HG03520 (cell line): ENCODE measurements at regions not wholly inside any gene's neighbourhood (a gene's known extent, or its start where the extent isn't known, plus 50 kb on each side); places are given as distances from the start of the nearest gene placed in this dataset.
"Not testable (repeated sequence)": the region's sequence is repeated elsewhere in the genome, so short reads cannot be mapped to it uniquely, and the experiment has no call there.

Source experiments
- ATAC-seq: cut with Tn5 transposase; IDR thresholded peaks from one replicate; pipeline ENCODE4 v1.9.1; 2021; ENCODE audit warnings: mild to moderate bottlenecking, moderate library complexity; ENCODE audit not compliant: unreplicated experiment

- ATAC-seq, result no peak
Observed at GRCh38 chr1:148386617-148387016, 96.5 kb downstream of the PPIAL4G start.

DNA sequence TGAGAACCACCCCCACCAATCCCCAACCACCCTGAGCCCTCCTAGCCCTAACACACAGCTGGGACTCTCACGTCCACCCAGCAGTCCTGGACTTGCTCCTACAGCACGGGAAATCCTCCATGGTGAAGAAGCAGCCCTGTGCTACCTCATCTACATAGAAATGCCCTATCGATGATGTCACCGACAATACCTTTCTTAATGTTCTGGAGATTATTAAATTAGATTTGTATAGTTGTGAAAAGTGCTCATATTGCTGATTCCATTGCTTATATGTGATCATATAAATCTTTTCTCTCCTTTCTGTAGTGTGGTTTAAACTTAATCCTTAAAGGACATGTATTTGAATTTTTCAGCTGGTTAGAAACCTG lies 97.1 kb downstream of the PPIAL4G start:
- not testable (repeated sequence) for ATAC-seq

GRCh38 chr1:148385371-148386030 lies 97.6 kb downstream of the PPIAL4G start:
- ATAC-seq, result no peak

DNA sequence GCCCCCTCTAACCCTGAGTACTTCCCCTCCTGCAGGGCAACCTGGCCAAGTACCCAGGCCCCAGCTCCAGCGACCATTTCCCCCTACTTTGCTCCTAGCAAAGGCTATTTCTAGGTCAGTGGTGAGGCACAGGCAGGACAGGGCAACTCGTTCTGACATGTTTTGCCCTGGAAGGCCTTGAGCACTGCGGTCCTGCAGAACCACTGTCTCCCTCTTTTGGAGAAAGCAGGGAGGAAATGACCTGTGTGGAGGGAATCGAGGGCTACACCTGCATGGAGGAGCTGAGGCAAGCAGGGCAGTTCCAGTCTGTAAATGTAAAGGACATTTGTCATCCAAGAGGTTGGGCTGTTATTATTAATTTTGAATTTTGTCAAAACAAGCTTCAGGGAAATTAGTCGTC lies 99.1 kb downstream of the PPIAL4G start:
- no peak for ATAC-seq

- ATAC-seq, result no peak
Observed at GRCh38 chr1:148379697-148380096, 103.4 kb downstream of the PPIAL4G start.

GRCh38 chr1:148379170-148379500 lies 104.0 kb downstream of the PPIAL4G start:
- ATAC-seq, result no peak

- ATAC-seq, result not testable (repeated sequence)
Observed at GRCh38 chr1:148377992-148378391, 105.1 kb downstream of the PPIAL4G start.

DNA sequence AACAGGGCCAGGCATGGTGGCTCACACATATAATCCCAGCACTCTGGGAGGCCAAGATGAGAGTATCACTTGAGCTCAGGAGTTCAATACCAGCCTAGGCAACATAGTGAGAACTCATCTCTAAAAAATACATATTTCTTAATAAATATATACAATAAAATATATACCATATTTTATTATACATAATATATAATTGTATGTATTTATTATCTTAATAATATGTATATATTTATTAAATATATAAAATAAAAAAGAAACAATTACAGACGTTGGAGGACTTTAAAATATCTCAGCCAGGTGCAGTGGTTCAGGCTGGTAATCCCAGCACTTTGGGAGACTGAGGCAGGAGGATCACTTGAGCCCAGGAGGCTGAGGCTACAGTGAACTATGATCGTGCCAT lies 106.1 kb downstream of the PPIAL4G start:
- not testable (repeated sequence) for ATAC-seq

DNA sequence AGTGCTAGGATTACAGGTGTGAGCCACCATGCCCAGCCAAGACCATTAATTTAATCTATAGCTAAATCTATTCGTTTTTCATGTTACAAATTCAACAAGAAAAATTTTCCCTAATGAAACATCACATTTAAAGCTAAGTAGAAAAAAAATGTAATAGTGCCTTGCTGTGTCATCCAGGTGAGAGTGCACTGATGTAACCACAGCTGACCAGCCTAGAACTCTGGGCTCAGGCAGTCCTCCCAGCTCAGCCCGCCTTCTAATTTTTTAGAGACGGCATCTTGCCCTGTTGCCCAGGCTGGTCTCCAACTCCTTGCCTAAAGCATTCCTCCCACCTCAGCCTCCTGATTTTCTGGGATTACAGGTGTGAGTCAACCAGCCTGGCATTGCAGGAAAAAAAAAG lies 109.0 kb downstream of the PPIAL4G start:
- ATAC-seq, result no peak

DNA sequence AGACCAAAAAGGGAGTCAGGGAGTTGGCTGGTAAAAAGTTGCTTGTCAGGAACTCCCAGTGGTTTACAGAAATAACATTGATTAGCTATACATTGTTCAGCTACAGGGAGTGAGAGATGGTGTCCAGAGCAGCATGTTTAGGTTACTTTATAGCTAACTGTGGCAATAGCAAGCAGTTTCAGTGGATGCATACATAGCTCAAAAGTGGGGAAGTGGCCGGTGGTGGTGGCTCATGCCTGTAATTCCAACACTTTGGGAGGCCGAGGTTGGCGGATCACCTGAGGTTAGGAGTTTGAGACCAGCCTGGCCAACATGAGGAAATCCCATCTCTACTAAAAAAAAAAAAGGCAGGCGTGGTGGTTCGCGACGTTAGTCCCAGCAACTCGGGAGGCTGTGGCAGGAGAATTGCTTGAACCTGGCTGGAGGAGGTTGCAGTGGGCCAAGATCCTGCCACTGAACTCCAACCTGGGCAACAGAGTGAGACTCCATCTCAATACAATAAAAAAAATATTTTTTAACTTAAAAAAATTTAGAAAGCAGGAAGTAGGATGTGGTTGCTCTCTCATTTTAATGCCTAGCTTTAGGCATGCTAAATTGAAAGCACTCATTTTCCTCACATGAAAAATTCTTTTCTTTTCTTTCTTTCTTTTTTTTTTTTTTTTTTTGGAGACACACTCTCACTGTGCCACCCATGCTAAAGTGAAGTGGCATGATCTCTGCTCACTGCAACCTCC lies 109.7 kb downstream of the PPIAL4G start:
- ATAC-seq, result no peak

GRCh38 chr1:148372731-148373130 lies 110.4 kb downstream of the PPIAL4G start:
- ATAC-seq, result no peak

DNA sequence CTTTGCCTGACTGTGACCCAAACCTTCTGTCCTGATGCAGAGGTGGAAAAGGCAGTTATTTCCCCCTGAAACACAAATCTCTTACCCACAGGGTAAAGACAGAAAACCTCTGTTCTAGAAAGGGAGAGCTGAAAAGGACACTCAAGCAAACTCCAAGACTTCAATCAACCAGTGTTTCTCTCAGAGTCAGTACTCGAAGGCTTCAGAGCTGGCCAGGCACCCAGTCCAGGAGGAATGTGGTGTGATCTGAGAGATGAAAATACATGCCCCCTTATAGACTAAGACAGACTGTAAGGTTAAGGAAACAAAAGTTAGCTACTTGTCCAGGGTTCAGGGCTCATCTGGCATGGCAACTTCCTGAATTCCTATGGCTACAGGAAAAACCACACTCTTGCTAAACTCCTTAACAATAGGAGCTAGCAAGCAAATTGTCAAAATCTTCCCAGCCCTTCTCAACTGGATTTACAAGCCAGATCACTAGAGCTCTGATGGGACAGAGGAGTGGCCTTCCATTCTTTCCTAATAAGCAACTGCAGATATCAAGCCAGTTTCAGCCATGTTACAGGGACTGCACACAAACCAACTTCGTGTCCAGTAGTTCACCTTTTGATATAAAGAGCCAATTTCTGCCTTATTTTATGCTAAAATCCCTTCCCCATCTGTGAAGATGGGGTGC lies 110.9 kb downstream of the PPIAL4G start:
- not testable (repeated sequence) for ATAC-seq

DNA sequence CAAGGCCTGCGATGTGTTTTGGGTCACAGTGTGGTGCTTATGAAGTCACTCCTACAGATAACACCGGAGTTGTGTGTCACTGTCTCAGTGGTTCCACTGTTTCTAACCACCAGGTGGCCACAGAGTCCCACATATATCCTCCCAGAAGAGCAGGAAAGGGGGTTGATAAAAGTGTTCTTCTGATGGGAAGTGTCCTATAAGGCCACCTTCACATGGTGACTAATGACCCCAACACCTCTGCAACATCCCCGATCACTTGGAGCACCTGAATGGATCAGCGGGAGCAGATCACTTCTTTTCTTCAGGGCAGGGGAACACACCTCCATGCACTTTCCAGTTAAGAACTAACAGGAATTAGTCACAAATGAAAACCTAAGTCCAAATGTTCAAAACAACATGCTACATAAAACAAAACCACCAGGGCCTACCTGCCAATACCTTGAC lies 111.5 kb downstream of the PPIAL4G start:
- ATAC-seq, result not testable (repeated sequence)

DNA sequence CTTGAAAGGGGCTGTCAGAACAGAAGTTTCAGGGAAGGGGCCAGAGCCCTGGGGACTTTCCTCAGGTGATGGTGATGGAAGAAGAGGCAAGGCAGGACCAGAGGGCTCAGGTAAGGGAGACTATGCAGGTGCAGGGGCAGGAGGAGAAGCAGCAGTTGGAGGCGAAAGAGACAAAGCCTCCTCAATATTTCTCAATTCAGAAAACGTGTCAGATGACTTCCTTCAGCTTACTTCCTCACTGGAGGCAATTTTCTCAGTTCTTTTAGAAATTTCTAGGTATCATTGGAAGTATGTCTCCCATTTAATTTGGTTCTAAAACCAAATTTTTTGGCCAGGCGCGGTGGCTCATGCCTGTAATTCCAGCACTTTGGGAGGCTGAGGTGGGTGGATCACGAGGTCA lies 112.4 kb downstream of the PPIAL4G start:
- not testable (repeated sequence) for ATAC-seq

- no peak for ATAC-seq
Observed at GRCh38 chr1:148367596-148367995, 115.5 kb downstream of the PPIAL4G start.

DNA sequence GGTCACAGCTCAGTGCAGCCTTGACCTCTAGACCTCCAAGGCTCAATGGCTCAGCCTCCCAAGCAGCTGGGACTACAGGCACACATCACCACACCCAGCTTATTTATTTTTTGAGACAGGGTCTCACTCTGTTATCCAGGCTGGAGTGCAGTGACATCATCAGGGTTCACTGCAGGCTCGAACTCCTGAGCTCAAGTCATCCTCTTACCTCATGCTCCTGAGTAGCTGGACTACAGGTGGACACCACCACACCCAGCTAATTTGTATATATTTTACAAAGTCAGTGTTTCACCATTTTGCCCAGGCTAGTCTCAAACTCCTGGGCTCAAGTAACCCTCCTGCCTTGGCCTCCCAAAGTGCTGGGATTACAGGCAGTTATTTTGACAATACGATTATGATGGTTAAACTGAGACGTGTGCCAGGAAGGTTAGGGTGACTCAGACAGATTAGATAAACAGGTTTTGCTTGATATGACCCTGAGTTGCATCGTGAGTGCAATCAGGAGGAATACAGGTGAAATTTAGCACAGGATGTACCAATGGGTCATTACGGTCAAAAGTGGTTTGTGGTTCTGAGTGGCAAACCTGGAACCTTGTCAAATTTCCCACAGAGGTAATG lies 116.9 kb downstream of the PPIAL4G start:
- ATAC-seq, result not testable (repeated sequence)

DNA sequence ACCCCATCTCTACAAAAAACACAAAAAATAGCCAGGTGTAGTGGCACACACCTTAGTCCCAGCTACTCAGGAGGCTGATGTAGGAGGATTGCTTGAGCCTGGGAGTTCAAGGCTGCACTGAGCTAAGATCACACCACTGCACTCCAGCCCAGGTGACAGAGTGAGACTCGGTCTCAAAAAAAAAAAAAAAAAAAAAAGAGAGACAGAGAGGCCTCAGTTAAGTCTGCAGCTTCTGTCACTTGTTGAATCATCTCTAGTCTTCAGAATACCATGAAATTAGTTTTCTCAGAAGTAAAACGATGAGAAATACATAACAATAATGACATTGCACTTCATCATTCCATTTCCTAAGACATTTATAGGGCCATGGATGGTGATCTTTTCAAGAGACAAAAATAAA lies 118.0 kb downstream of the PPIAL4G start:
- ATAC-seq, result not testable (repeated sequence)

GRCh38 chr1:148363979-148364378 lies 119.1 kb downstream of the PPIAL4G start:
- not testable (repeated sequence) for ATAC-seq

GRCh38 chr1:148363439-148363810 lies 119.7 kb downstream of the PPIAL4G start:
- no peak for ATAC-seq

DNA sequence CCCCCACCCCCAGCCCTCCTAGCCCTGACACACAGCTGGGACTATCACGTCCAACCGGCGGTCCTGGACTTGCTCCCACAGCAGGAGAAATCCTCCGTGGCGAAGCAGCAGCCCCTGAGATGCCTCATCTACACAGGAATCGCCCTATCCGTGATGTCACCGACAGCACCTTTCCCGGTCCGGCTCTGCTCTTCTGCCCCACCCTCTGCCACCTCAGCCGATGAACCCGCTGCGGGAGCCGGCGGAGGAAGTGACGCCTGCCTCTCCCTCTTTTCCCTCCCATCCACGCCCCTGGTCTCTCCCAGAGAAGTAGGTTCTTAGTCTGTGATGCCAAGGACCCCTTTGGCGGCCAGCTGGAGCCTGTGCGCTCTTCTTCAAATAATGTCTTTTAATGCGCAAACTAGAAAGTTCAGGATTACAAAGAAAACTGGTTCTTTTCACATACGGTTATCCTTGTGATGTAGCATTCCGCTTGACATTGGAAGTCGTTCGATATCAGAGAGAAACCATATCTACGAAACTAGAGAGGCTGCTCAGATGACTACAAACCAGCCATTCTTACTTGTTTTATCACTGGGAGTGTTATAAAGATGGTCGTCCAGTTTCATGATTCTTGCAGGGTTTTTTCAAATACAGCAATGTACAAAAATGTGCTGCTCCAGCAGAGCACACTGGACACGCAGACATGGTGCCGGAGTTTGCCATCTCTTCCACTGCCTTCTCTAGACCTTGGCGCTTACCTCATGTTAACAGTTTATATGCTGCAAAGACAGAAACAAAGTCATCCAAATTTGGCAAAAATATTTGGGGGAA lies 120.3 kb downstream of the PPIAL4G start:
- no peak for ATAC-seq

- ATAC-seq, result no peak
Observed at GRCh38 chr1:148362216-148362611, 120.9 kb downstream of the PPIAL4G start.
